HG03342 (cell line): ENCODE measurements at regions not wholly inside any gene's neighbourhood (a gene's known extent, or its start where the extent isn't known, plus 50 kb on each side); places are given as distances from the start of the nearest gene placed in this dataset.

Source experiments
- ATAC-seq: cut with Tn5 transposase; IDR thresholded peaks from one replicate; pipeline ENCODE4 v1.9.1; 2021; ENCODE audit warnings: mild to moderate bottlenecking, moderate library complexity; ENCODE audit not compliant: unreplicated experiment

DNA sequence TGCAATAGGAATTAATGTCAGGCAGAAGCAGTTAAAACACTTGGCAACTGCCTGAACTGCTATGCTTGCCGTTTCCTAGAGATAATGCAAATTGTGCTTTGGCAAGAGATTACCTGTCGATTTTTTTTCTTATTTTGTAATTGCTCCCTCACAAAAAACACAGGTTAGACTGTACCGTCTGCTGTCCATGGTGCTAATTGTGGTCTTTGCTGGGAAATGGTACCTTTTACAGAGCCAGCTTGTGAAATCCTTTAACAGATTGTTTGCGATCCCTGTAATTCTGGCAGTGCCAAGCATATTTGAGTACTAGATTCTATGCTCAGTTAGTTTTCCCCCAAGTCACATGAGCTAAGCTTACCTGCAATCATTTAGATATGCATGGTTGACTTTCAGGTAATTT, 2125.8 kb upstream of the WWC1 start:
- no peak for ATAC-seq

DNA sequence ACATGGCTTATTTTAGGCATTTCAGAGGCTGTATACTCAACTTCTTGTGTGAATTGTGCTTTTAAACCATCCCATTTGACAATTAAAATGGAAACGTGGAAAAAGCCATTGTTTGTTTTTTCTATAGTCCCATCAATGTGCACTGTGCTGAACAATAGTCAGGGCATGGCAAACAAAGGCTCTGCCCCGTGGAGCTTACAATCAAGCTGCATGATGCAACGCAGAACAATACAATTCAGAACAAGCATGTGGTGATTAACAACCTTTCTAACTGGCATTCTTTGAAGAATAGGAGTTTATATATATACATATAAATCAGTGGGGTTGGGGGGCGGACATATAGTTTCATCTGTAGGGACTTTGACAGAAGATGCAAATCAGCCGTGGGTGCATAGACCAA, 2125.4 kb upstream of the WWC1 start:
- no peak for ATAC-seq

DNA sequence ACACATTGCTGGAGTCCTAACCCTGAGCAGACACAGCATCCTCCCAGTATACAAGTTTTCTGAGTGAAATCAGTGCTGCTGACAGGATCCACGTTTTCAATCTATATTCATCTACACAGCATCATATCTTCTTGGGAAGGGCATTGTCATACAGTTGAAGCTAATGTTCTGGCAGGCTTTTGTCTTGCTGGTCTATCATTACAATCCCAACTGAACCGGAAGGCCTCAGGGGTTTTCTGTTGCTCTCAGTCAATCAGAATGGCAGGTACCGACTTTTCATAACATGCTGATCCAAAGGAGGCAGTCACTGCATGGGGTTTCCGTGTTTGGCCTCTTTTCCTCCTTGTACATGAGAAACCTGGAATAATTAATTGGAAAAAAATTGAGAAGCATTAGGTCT, 2118.8 kb upstream of the WWC1 start:
- ATAC-seq: no peak

DNA sequence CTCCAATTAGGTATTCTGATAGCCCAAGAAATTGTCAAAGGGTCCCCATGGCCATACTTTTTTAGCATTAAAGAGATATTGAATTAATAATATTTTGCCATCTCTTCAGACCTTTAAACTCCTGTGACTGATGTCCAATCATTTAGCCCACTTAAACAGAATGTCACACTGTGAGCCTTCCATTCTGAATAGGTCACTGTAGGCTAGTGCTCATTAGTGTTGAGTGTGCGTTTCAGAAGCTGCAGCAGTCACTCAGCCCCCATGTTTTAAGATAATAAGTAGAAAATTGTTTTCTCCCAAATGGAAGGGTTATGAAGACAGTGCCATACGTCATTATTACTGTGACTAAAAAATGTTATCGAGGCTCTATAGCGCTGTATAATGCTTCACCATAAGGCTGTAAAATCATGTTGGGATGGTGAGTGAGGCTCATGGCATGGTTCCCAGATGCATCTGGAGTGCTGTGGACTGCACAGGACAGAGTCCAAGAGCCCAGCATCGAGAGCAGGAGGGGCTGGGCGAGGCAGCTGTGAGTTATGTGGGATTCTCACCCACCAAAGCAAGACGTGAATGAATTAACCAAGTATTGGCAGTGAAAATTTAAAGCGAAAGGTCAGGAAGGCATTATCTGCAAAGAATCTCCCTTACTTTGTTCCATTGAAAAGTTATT, 2112.9 kb upstream of the WWC1 start:
- ATAC-seq: no peak

DNA sequence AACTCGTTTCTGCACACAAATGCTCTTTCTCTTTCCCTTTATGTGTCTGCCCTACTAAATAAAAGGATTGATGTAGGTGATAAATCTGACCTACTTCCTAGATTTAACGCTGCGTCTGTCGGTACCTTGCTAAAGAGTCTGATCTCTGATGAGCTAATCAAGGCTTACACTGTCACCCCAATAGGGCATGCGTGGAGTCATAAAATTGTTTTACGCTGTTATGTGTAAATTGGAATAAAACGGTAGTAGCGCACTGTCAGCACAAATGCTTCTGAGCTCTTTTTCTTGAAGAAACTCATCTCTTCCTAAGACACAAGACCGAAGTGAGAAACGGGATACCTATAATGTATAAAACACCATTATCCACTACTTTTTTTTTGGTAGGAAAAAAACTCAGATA, 2106.3 kb upstream of the WWC1 start:
- no peak for ATAC-seq

DNA sequence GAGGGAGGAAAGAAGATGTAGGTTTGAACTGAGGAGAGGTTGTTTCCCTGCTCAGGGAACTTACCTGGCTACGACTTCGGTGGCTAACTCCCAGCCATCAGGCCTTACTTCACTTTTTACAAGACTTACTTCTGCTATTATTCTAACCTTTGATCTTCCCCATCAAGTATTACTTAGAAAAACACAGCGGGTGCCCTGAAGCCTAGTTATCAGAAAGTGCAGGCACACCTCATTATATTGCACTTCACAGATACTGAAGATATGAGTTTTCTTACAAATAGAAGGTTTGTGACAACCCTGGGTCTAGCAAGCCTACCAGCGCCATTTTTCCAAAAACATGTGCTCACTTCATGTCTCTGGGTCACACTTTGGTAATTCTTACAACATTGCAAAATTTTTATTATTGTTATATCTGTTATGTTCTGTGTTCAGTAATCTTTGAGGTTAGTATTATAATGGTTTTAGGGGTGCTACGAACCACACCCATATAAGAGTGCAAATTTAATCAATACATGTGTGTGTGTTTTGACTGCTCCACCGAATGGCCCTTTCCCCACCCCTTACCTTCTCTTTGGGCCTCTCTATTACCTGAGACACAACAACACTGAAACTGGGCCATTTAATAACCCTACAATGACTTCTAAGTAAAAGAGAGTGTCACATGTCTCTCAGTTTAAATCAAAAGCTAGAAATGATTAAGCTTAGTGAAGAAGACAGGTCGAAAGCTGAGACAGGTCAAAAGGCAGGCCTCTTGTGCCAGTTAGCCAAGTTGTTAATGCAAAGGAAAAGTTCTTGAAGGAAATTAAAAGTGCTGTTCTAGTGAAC, 2102.7 kb upstream of the WWC1 start:
- ATAC-seq: no peak

DNA sequence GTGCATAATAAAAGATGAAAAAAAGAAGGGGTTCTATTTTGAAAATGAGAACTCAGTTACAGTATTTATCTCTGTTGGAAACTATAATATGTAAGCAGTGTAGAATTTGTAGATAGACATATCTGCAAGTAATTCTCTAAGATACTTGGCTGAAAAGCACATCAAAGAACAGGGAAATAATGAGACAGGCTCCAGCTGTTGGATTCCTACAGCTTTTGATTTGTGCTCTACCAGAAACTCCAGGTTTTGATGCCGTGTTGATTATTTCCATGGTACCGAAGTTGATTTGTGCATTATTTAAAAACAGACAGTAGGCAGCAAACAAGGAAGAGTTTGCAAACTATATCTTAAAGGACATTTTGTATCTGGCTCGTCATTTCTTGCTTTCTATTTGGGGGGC, 2098.7 kb upstream of the WWC1 start:
- ATAC-seq: no peak

DNA sequence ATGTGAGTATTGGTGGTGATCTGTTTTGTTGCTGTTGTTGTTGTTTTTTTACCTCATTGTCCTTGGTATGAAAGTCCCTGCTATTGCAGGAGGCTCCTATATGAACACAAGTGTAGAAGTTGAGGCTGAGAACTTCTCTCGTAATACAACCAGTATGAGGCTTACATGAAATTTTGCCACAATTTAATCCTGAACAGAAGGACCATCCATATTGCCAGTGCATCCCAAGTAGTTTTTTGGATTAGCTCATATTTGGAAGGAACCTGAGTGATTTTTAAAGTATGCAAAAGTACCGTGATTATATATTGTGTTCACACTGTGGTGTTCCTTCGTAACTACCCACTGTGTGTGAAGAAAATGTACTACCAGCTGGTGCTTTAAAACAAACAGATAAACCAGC, 2095.5 kb upstream of the WWC1 start:
- ATAC-seq: no peak

DNA sequence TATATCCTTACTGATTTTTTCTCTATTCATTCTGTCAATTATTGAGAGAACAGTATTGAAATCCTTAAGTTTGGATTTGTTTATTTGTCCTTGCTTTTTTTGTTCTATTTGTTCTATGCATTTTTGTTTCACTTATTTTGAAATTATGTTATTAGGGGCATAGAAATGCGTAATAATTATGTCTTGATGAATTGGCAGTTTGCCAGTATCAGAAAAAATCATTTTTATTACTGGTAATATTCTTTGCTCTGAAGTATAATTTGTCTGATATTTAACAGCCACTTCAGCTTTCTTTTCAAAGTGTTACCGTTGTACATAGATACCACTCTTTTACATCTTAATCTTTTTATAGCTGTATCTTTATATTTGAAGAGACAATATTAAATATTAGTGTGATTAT, 2090.9 kb upstream of the WWC1 start:
- ATAC-seq: no peak

DNA sequence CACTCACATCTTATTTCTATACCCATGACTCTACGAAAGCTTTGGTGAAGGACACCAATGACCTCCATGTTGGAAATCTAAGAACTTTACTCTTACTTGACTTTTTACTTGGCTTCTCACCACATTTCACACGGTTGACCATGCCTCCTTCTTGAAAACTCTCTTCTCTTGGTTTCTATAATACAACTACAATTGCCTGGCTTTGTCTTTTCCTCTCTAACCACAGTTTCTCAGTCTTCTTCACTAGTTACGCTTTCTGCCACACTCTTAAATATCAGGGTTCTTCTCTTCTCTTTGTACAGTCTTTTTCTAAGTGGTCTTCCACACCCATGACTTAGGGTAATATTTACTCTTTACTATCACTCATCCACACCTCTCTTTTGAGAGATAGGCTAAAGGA, 2079.8 kb upstream of the WWC1 start:
- ATAC-seq: no peak

DNA sequence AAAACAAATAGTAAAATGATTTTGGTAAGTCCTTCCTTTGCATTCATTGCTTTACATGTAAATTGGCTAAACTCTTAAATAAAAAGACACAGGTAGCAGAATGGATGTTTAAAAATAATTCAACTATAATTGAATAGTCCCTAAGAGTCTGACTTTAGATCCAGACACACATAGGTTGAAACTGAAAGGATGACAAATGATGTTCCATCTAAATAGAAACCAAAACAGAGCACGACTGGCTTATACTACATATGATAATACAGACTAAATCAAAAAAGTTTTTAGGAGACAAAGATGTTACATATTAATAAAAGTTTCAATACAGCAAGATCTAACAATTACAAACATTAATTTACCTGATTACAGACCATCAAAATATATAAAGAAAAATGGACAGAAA, 2055.1 kb upstream of the WWC1 start:
- ATAC-seq: no peak

DNA sequence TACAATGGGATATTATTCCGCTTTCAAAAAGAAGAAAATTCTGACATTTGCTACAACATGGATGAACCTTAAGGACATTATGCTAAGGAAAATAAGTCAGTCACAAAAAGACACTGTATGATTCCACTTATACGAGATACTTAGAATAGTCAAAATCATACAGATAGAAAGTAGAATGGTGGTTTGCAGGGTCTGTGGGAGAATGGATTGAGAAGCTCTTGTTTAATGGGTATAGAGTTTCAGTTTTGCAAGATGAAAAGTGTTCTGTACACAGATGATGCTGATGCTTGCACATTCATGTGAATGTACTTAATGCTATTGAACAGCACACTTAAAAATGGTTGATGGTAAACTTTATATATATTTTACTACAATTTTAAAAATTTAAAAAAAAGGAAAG, 2050.7 kb upstream of the WWC1 start:
- no peak for ATAC-seq

DNA sequence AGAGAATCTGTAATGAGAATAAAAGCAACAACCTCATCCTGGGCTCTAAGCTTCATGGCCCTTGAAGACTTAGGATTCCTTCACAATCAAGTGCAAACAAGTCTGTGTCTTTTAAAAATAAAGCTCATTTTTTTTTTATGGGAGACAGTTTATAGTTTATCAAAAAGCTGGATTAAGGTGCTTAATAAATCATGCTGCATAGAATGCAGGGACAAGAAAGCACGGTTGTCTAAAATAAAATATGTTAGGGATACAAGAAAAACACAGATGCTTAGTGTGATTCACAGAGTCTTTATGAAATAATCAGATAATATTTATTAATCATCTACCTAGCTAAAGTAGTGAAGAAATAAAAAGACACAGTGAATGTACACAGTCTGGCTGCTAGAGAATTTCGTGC, 2045.9 kb upstream of the WWC1 start:
- ATAC-seq: no peak

DNA sequence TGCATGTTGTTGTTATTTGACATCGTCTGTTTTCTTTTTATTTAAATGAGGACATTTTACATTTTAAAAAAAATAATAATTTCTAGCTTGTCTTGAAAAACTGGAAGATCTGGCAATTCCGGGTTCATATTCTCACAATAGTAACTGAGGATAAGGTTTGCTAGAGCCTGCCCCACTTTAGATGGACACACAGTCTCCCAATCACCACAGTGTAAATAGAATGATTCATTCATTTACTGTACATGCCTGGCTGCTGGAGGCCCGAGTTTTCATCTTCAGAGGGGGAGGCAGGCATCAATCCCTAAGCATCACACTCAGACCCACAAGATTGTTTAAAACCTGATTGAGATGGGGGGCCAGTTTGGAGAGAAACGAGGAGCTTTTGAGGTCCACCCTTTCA, 2039.7 kb upstream of the WWC1 start:
- no peak for ATAC-seq

DNA sequence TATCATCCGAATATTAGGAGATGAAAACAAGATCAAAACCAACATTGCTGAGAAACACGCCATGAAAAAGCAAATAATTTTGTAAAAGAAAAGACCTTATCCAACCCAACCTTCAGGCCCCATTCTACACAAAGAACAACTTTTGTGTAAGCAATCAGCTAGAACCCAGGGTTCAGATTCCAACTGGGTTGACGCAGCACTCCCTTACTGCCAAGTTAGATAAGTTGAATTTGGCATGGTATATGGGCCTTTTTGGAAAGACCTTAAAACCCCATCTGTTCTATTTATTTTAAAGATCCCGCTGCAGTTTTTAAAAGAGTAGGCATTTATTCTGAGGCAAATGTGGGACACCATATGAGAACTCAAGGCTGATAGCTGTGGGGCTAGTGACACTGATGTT, 2033.8 kb upstream of the WWC1 start:
- ATAC-seq: no peak

DNA sequence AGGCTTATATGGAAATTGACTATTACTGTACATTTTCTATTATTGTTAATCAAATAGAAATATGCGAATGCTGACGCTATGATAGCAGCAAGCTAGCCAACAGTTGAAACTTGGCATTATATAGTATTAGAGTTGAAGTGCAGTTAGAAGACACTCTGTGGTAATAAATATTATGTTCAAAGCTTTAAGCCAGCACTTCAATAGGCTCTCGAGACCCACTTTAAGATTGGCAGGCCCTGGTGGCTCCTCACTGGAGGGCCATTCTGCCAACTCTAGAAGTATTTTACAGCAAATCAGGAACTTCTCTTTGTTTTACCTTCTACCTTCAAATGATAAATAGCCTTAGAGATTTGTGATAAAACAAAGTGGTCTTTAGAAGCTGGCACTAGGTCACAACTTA, 2029.0 kb upstream of the WWC1 start:
- ATAC-seq: no peak

DNA sequence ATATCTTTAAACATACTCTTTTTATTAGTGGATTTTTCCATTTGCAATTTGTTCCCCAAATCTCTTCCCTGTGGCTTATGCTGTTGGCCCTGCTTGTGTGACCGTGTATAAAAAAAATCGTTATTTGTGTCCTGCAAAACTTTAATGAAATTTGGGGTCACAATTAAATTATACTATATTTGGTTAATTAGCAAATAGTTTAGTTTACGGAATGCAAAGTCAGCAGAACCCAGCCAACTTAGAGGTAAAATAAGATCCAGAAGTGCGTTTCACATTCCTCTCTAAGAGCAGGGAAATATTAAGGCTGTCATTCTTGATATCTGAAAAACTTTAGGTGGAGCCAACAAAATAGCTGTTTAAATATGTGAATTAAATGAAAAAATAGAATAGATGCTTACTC, 2023.5 kb upstream of the WWC1 start:
- no peak for ATAC-seq

DNA sequence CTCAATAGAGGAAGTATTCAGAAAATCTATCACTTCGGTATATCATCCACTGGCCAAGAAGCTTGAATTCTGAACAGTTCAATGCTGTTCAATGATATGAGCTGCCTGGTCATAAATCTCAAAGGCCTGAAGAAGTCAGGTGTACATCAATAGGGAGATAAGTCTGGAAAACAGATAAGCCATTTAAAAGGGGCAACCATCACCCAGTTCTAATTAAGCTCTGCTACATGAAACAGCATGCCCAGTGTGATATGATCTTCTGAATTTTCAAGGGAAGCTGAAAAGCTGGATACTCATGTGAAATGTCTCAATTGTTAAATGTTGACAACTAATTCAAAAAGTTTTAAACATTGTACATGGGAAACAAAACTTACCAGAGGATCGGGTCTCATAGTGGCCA, 2020.7 kb upstream of the WWC1 start:
- no peak for ATAC-seq

DNA sequence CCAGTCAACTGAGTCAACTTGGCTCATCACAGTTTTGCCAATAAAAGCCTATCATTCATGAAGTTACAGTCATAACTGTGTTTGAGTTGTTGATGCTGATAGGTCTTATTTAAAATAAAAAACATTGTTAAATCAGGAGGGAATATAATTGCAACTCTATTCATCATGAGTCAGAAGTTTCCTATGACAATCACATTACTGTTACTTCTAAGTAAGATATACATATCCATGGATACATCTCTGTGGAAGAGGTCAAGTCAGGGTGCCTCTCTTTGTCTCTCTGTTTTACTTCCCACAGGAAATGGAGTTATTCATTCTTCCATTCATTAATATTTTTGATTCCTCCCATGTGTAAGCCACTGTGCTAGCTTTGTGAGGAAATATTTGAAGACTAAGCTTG, 2015.4 kb upstream of the WWC1 start:
- no peak for ATAC-seq

DNA sequence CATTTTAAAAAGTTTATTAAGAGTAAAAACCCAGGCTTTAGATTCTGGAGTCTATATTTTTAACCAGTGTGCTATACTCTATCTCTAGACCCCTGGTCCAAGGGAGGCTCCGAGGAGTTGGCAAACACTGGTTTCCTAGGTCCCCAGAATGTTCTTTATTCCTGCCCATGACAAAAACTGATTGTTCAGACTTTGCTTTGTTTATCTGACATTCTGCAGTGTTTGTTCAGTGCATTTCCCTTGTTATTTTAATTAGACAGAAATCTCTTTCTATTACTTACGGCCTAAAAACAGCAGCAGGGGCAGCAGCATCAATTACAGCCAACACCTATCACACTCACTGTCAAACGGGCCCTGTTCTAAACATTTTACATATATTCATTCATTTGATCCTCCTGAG, 2011.6 kb upstream of the WWC1 start:
- ATAC-seq: no peak

DNA sequence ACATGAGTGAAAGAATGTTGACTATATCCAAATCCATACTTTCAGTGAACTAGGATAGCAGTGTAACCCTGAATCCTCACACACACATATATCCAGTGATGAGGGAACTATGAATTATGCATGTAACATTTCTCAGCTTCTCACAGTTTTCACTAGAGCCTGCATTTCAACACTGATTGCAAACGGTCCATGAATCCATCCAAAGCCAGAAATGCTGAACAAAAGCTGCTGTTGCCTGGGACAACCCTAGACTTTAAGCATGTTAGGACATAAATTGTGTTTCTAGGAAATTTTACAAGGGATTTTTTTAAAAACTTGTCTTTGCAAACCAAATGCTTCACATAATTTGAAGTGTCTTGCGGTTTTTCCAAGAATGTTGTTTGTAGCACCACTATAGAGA, 2010.0 kb upstream of the WWC1 start:
- no peak for ATAC-seq

DNA sequence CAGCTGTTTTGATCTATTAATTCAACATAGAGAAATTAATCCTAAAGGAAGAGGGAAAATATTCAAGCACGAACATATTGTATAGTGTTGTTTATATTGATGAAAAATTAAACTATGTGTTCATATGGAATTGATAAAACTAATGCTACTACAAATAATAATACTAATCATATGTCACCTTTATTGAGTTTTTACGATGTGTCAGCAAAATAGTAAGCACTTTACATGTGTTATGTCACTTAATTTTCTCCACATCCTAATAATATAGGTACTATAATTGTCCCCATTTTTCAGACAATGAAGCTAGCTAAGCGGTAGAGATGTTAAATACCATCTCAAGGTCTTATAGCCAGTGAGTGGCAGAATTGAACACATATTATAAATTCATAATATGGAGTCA, 2008.5 kb upstream of the WWC1 start:
- ATAC-seq: no peak

DNA sequence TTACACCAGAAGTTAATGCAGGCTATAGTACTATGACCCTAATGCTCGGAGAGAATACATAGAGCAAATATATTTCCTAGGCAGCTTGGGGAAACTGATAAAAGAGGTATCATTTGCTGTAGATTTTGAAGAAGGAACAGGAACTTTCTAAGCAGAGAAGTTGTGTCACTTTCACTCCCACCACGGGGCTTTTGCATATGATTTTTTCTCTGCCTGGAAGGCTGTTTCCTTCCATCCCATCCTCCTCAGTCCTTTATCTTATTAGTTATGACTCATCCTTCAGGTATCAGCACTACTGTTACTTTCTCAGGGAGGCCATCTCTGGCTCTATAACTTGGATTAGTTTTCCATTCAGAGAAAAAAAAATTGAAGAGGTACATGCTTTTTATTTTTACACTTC, 2006.1 kb upstream of the WWC1 start:
- no peak for ATAC-seq
